H54 (cell line): ENCODE measurements at regions not wholly inside any gene's neighbourhood (a gene's known extent, or its start where the extent isn't known, plus 50 kb on each side); places are given as distances from the start of the nearest gene placed in this dataset.
"Not testable (repeated sequence)": the region's sequence is repeated elsewhere in the genome, so short reads cannot be mapped to it uniquely, and the experiment has no call there.

Experiments used
- DNase-seq: peaks from one replicate; pipeline ENCODE4 v3.0.0; 2011; ENCODE audit warnings: low spot score, mixed read lengths; ENCODE audit not compliant: insufficient read length
- FAIRE-seq: peaks from 3 replicates; lab custom pipeline; 2011; peaks lifted over from hg19 to GRCh38; lab: Jason Lieb, UNC
- POLR2A ChIP-seq: IDR thresholded peaks from 2 replicates; pipeline ENCODE4 v1.6.1; 2011; ENCODE audit warnings: low read depth, mild to moderate bottlenecking, low read length

GRCh38 chr11:13552784-13553183 is 57.0 kb upstream of the PTH start:
- no peak for TF ChIP-seq POLR2A
- DNase-seq: no peak
- FAIRE-seq: no peak

GRCh38 chr11:13551834-13552233 is 56.0 kb upstream of the PTH start:
- FAIRE-seq (no peak), DNase-seq (no peak)
- no peak for TF ChIP-seq POLR2A

GRCh38 chr11:13550761-13551160 is 55.0 kb upstream of the PTH start:
- DNase-seq: no peak
- no peak for FAIRE-seq

GRCh38 chr11:13546092-13546491 is 50.3 kb upstream of the PTH start:
- DNase-seq, FAIRE-seq: not testable (repeated sequence)

More at GRCh38 chr11:13550761-13551160, 55.0 kb upstream of the PTH start:
- TF ChIP-seq POLR2A: no peak
